ENCODE measurements at regions not wholly inside any gene's neighbourhood (a gene's known extent, or its start where the extent isn't known, plus 50 kb on each side); places are given as distances from the start of the nearest gene placed in this dataset.

DNA sequence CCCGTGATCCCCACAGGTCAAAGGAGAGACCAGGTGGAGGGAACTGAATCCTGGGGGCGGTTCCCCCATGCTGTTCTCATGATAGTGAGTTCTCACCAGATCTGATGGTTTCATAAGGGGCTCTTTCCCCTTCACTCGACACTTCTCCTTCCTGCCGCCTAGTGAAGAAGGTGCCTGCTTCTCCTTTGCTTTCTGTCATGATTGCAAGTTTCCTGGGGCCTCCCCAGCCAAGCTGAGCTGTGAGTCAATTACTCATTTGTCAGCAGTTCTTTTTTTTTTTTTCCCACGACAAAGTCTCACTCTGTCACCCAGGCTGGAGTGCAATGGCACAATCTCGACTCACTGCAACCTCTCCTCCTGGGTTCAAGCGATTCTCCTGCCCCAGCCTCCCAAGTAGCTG is 1530.4 kb downstream of the BRD1 start:
- TF ChIP-seq, protein P1, sequence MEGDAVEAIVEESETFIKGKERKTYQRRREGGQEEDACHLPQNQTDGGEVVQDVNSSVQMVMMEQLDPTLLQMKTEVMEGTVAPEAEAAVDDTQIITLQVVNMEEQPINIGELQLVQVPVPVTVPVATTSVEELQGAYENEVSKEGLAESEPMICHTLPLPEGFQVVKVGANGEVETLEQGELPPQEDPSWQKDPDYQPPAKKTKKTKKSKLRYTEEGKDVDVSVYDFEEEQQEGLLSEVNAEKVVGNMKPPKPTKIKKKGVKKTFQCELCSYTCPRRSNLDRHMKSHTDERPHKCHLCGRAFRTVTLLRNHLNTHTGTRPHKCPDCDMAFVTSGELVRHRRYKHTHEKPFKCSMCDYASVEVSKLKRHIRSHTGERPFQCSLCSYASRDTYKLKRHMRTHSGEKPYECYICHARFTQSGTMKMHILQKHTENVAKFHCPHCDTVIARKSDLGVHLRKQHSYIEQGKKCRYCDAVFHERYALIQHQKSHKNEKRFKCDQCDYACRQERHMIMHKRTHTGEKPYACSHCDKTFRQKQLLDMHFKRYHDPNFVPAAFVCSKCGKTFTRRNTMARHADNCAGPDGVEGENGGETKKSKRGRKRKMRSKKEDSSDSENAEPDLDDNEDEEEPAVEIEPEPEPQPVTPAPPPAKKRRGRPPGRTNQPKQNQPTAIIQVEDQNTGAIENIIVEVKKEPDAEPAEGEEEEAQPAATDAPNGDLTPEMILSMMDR (IDR thresholded peaks at IDR 0.05), result no peak
- TF ChIP-seq POLR2A (IDR thresholded peaks at IDR 0.05), result no peak

All from esophagus squamous epithelium (tissue), 4 donors.